HL-60 (cell line): ENCODE measurements at regions not wholly inside any gene's neighbourhood (a gene's known extent, or its start where the extent isn't known, plus 50 kb on each side); places are given as distances from the start of the nearest gene placed in this dataset.

Experiments used
- DNase-seq, 2 experiments: peaks; one replicate each; pipeline ENCODE4 v3.0.0-alpha.2; 2010 to 2020; ENCODE audit warnings: low read depth in 1 of 2, low spot score in 1 of 2
- H3K27ac ChIP-seq: fragments of 250-450 bp; sonication (Bioruptor Pico); replicated peaks from 2 replicates; pipeline ENCODE4 v1.5.1; 2020; ENCODE audit warnings: mild to moderate bottlenecking, moderate library complexity
- H3K27me3 ChIP-seq: fragments of 250-450 bp; sonication (Bioruptor Pico); 2 replicates; pipeline ENCODE4 v1.5.1; 2021; ENCODE audit warnings: mild to moderate bottlenecking, moderate library complexity; ENCODE audit not compliant: insufficient read depth, poor library complexity, severe bottlenecking
- H3K4me3 ChIP-seq: replicated peaks from 2 replicates; pipeline ENCODE4 v1.5.1; 2011; ENCODE audit warnings: mild to moderate bottlenecking, control low read depth, low read length; ENCODE audit not compliant: insufficient read depth
- GABPA ChIP-seq: IDR thresholded peaks from 2 replicates; pipeline ENCODE4 v1.6.1; 2012; ENCODE audit warnings: low read depth
- POLR2AphosphoS5 ChIP-seq: IDR thresholded peaks from 2 replicates; pipeline ENCODE4 v1.6.1; 2012; ENCODE audit warnings: low read depth
- SPI1 ChIP-seq: IDR thresholded peaks from 2 replicates; pipeline ENCODE4 v1.6.1; 2012; ENCODE audit warnings: low read depth, mild to moderate bottlenecking, borderline replicate concordance
- TF ChIP-seq, protein P1 (sequence below): IDR thresholded peaks from 2 replicates; pipeline ENCODE4 v1.6.1; 2012; ENCODE audit warnings: low read depth; ENCODE audit not compliant: insufficient replicate concordance
- TF ChIP-seq, protein P2 (sequence below): IDR thresholded peaks from one replicate; pipeline ENCODE4 v1.5.1; 2011; ENCODE audit warnings: low read length, control low read depth, inconsistent platforms; ENCODE audit not compliant: insufficient read depth

DNA sequence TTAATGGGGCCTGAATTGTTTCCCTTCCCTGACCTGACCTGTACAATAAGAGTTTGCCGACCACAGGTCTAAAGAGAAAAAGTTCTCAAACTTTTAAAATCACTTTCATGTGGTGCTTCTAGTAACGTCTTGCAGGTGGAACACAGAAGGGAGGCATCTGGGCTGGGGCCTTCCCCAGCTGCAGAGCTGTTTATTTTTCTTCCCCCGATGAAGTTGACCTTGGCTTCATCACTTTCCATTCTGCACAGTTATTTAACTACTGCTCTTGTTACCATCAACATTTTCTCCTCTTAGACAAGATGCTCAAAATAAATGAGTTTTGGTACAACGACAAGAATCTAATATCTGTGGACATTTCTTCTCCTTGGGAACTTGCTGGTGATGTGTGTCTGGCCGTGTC lies 181.7 kb downstream of the HERPUD2 start:
- no peak overlapping the region for H3K4me3 ChIP-seq
- H3K27me3 ChIP-seq: no peaks in the 10 kb centered on the region
- no peak overlapping the region for H3K27ac ChIP-seq
- no peak for DNase-seq
- TF ChIP-seq GABPA (no peak), SPI1 (no peak), POLR2AphosphoS5 (no peak)
- TF ChIP-seq, protein P1, sequence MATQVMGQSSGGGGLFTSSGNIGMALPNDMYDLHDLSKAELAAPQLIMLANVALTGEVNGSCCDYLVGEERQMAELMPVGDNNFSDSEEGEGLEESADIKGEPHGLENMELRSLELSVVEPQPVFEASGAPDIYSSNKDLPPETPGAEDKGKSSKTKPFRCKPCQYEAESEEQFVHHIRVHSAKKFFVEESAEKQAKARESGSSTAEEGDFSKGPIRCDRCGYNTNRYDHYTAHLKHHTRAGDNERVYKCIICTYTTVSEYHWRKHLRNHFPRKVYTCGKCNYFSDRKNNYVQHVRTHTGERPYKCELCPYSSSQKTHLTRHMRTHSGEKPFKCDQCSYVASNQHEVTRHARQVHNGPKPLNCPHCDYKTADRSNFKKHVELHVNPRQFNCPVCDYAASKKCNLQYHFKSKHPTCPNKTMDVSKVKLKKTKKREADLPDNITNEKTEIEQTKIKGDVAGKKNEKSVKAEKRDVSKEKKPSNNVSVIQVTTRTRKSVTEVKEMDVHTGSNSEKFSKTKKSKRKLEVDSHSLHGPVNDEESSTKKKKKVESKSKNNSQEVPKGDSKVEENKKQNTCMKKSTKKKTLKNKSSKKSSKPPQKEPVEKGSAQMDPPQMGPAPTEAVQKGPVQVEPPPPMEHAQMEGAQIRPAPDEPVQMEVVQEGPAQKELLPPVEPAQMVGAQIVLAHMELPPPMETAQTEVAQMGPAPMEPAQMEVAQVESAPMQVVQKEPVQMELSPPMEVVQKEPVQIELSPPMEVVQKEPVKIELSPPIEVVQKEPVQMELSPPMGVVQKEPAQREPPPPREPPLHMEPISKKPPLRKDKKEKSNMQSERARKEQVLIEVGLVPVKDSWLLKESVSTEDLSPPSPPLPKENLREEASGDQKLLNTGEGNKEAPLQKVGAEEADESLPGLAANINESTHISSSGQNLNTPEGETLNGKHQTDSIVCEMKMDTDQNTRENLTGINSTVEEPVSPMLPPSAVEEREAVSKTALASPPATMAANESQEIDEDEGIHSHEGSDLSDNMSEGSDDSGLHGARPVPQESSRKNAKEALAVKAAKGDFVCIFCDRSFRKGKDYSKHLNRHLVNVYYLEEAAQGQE: no peak
- TF ChIP-seq, protein P2, sequence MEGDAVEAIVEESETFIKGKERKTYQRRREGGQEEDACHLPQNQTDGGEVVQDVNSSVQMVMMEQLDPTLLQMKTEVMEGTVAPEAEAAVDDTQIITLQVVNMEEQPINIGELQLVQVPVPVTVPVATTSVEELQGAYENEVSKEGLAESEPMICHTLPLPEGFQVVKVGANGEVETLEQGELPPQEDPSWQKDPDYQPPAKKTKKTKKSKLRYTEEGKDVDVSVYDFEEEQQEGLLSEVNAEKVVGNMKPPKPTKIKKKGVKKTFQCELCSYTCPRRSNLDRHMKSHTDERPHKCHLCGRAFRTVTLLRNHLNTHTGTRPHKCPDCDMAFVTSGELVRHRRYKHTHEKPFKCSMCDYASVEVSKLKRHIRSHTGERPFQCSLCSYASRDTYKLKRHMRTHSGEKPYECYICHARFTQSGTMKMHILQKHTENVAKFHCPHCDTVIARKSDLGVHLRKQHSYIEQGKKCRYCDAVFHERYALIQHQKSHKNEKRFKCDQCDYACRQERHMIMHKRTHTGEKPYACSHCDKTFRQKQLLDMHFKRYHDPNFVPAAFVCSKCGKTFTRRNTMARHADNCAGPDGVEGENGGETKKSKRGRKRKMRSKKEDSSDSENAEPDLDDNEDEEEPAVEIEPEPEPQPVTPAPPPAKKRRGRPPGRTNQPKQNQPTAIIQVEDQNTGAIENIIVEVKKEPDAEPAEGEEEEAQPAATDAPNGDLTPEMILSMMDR: no peak

DNA sequence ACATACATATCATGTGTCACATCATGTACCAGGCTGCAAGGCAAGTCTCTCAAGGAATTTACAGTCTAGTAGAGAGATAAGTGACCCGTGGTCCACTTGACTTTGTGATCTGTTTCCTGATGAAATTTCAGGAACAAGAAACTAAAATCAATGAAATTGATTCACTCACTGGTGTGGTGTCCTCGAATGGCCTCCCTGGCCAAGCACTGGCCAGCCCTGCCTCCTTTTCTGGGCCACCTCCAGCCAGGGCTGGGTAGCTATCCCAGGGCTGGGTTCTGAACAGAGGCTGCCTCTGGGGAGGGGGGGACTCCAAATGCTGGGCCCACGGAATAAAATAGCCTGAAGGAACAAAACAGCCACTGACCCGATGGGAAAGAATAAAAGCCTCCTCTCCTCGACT lies 182.2 kb downstream of the HERPUD2 start:
- H3K27me3 ChIP-seq: no peaks in the 10 kb centered on the region
- H3K4me3 ChIP-seq: no peak overlapping the region
- TF ChIP-seq, protein P1: no peak
- TF ChIP-seq, protein P2: no peak
- TF ChIP-seq SPI1 (no peak), GABPA (no peak)
- no peak for DNase-seq
- no peak overlapping the region for H3K27ac ChIP-seq

DNA sequence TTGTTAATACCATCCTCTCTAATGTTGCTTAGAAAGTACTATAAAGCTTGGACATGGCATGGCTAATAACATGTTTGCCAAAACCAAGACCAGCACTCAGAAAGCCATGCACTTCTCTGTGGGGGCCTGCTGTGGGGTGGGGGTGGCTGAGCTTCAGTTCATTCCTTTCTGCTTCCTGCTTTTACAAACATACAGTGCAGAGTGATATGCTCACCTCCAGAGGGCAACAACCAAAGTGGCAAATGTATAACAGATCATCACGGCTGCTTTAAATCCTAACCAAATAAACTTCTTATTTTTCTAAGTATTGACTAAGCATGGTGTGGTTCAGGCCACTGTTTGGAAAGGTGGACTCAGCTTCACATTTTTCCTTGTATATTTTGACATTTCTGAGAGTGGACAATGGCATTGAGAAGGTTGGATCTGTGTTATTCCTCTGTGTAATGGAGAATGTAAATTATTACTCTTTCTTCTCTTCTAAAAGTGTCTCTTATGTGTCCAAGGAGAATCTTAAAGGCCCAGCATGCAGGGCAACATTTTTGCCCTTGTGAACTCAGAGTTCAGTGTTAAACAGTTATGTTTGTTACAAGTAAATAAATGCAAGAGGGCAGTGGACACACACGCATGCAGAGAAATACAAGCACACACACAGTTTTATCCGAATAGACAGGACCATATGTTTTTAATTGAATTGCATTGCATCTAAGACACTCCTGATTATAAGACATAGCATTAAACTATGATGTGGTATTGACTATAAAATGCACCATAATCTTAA lies 186.1 kb downstream of the HERPUD2 start:
- no peak for DNase-seq
- Histone ChIP-seq H3K27me3 (no peaks in the 10 kb centered on the region), H3K27ac (no peak overlapping the region), H3K4me3 (no peak overlapping the region)
- TF ChIP-seq GABPA (no peak), SPI1 (no peak), POLR2AphosphoS5 (no peak)
- TF ChIP-seq, protein P1: no peak
- TF ChIP-seq, protein P2: no peak
